B cell (primary cell): ENCODE measurements at regions not wholly inside any gene's neighbourhood (a gene's known extent, or its start where the extent isn't known, plus 50 kb on each side); places are given as distances from the start of the nearest gene placed in this dataset.
A peak's percentile ranks its signal among the peaks of the same experiment; 100 is the strongest.

Source experiments
- ATAC-seq: fragments of 200-7000 bp; cut with Tn5 transposase; one replicate; pipeline ENCODE4 v1.10.0; 2021; ENCODE audit warnings: low read depth, mild to moderate bottlenecking, moderate number of reproducible peaks, moderate library complexity
- CTCF ChIA-PET: fragments of 350-600 bp; sonication (Branson Sonifier 250); formaldehyde crosslinking; loops from one replicate; lab custom pipeline; 2021; ENCODE audit warnings: antibody characterized with exemption, inconsistent platforms; lab: Charles Lee
- POLR2A ChIA-PET: fragments of 350-600 bp; sonication (Branson Sonifier 250); formaldehyde crosslinking; loops from one replicate; lab custom pipeline; 2021; ENCODE audit warnings: antibody characterized with exemption; lab: Charles Lee
- DNase-seq: peaks from one replicate; pipeline ENCODE4 v3.0.0; 2013
- H2AFZ ChIP-seq: 2 replicates; pipeline ENCODE4 v1.6.1; 2012; ENCODE audit warnings: mild to moderate bottlenecking, low read depth, low read length; ENCODE audit not compliant: insufficient read depth, poor library complexity, severe bottlenecking
- H3K27ac ChIP-seq, 2 donors: 1 replicate in 1 of 2; 2 replicates in 1 of 2; pipeline ENCODE4 v1.5.1; 2012 to 2013; ENCODE audit warnings: low read length in 2 of 2, mild to moderate bottlenecking in 2 of 2, moderate library complexity in 1 of 2
- H3K27me3 ChIP-seq, 4 experiments: fragments of 200-600 bp in 1 of 4; sonication (generic) in 1 of 4; replicated peaks in 1 of 4; 1 replicate in 2 of 4; 2 replicates in 2 of 4; pipeline versions ENCODE4 v1.6.1 to v1.7.0; 2013 to 2016; ENCODE audit warnings: low read length in 3 of 4, mild to moderate bottlenecking in 2 of 4, mixed read lengths in 1 of 4, moderate library complexity in 1 of 4; ENCODE audit not compliant: insufficient read depth in 4 of 4, control insufficient read depth in 3 of 4; ENCODE audit errors: control extremely low read depth in 1 of 4
- H3K36me3 ChIP-seq, 2 experiments: replicated peaks in 1 of 2; 1 replicate in 1 of 2; 2 replicates in 1 of 2; pipeline versions ENCODE4 v1.6.1 to v1.7.1; 2013; ENCODE audit warnings: low read length in 1 of 2; ENCODE audit not compliant: insufficient read depth in 2 of 2, control insufficient read depth in 1 of 2; ENCODE audit errors: control extremely low read depth in 1 of 2, extremely low read depth in 1 of 2
- H3K4me1 ChIP-seq, 2 donors: fragments of 200-600 bp in 1 of 2; sonication (generic) in 1 of 2; 1 replicate in 1 of 2; 2 replicates in 1 of 2; pipeline versions ENCODE4 v1.5.1 to v1.6.1; 2013 to 2017; ENCODE audit warnings: low read length in 2 of 2; ENCODE audit not compliant: control insufficient read depth in 2 of 2, insufficient read depth in 2 of 2
- H3K4me2 ChIP-seq: replicated peaks from 2 replicates; pipeline ENCODE3; 2012; ENCODE audit warnings: mild to moderate bottlenecking, low read depth, low read length; ENCODE audit not compliant: poor library complexity, severe bottlenecking
- H3K4me3 ChIP-seq, 5 experiments: fragments of 200-600 bp in 1 of 5; sonication (generic) in 1 of 5; 1 replicate in 3 of 5; 2 replicates in 2 of 5; pipeline versions ENCODE4 v1.5.1 to v1.7.0; 2011 to 2016; ENCODE audit warnings: low read length in 4 of 5, mild to moderate bottlenecking in 4 of 5, low read depth in 2 of 5, control low read depth in 1 of 5, moderate library complexity in 1 of 5; ENCODE audit not compliant: insufficient read depth in 1 of 5; ENCODE audit errors: control extremely low read depth in 1 of 5, extremely low read depth in 1 of 5
- H3K79me2 ChIP-seq: fragments of 200-600 bp; sonication (generic); one replicate; pipeline ENCODE4 v1.6.0; 2016; ENCODE audit warnings: low read length; ENCODE audit not compliant: control insufficient read depth, insufficient read depth
- H3K9ac ChIP-seq: fragments of 200-600 bp; sonication (generic); 2 replicates; pipeline ENCODE4 v1.6.1; 2017; ENCODE audit warnings: mild to moderate bottlenecking, low read length, moderate library complexity
- H3K9me3 ChIP-seq, 3 donors: one replicate each; pipeline versions ENCODE4 v1.6.1 to v1.7.1; 2013; ENCODE audit warnings: low read length in 2 of 3; ENCODE audit not compliant: control insufficient read depth in 2 of 3, insufficient read depth in 1 of 3; ENCODE audit errors: control extremely low read depth in 1 of 3
- H4K20me1 ChIP-seq: 2 replicates; pipeline ENCODE4 v1.6.0; 2012; ENCODE audit warnings: mild to moderate bottlenecking, low read length; ENCODE audit not compliant: insufficient read depth, control insufficient read depth, poor library complexity, severe bottlenecking
- H3K27ac Mint-ChIP-seq: one replicate; pipeline ENCODE4 v1.8.0; 2021; ENCODE audit warnings: mixed read lengths
- H3K27me3 Mint-ChIP-seq: one replicate; pipeline ENCODE4 v1.8.0; 2021; ENCODE audit warnings: mixed read lengths
- H3K4me1 Mint-ChIP-seq: one replicate; pipeline ENCODE4 v1.8.0; 2021; ENCODE audit warnings: mixed read lengths
- H3K4me3 Mint-ChIP-seq: one replicate; pipeline ENCODE4 v1.8.0; 2021; ENCODE audit warnings: mixed read lengths
- H3K9me3 Mint-ChIP-seq: one replicate; pipeline ENCODE4 v1.8.0; 2022; ENCODE audit warnings: mixed read lengths; ENCODE audit not compliant: insufficient read depth
- EZH2 ChIP-seq: IDR thresholded peaks from 2 replicates; pipeline ENCODE4 v1.6.1; 2012; ENCODE audit warnings: borderline replicate concordance, low read depth, mild to moderate bottlenecking, moderate library complexity, low read length; ENCODE audit not compliant: insufficient read depth, poor library complexity, severe bottlenecking
- WGBS: methylation state at CpG from one replicate; pipeline ENCODE4 v1.1.5; 2013; ENCODE audit warnings: missing lambda C conversion rate; ENCODE audit not compliant: insufficient coverage; 5-methylcytosine and 5-hydroxymethylcytosine counted together
- intact Hi-C: fragments of 100-400 bp; cut with micrococcal nuclease; formaldehyde crosslinking; loops from one replicate; pipeline ENCODE4 v1.10.0; 2022
- TF ChIP-seq, protein P1 (sequence below): fragments of 200-600 bp; IDR thresholded peaks from one replicate; pipeline ENCODE4 v1.8.0; 2022; ENCODE audit warnings: antibody characterized with exemption, mild to moderate bottlenecking

- H3K79me2 ChIP-seq, result peaks cover 5% of the 10 kb centered on the region
- Mint-ChIP-seq H3K27me3 (no peaks in the 10 kb centered on the region), H3K4me3 (peak overlapping the region; percentile 75), H3K4me1 (peaks cover 69% of the 10 kb centered on the region), H3K9me3 (no peaks in the 10 kb centered on the region), H3K27ac (peak overlapping the region; percentile 91)
- no peak for TF ChIP-seq EZH2
- TF ChIP-seq, protein P1, sequence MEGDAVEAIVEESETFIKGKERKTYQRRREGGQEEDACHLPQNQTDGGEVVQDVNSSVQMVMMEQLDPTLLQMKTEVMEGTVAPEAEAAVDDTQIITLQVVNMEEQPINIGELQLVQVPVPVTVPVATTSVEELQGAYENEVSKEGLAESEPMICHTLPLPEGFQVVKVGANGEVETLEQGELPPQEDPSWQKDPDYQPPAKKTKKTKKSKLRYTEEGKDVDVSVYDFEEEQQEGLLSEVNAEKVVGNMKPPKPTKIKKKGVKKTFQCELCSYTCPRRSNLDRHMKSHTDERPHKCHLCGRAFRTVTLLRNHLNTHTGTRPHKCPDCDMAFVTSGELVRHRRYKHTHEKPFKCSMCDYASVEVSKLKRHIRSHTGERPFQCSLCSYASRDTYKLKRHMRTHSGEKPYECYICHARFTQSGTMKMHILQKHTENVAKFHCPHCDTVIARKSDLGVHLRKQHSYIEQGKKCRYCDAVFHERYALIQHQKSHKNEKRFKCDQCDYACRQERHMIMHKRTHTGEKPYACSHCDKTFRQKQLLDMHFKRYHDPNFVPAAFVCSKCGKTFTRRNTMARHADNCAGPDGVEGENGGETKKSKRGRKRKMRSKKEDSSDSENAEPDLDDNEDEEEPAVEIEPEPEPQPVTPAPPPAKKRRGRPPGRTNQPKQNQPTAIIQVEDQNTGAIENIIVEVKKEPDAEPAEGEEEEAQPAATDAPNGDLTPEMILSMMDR, result no peak
- H3K4me3 ChIP-seq, result peak overlapping the region in 2 of 5 experiments; percentile 15 to 68
- peak overlapping the region; percentile 82 for H3K4me2 ChIP-seq
- 40% methylated on average over 1 of the region's 7 CpGs for WGBS
- CTCF ChIA-PET, result interaction anchor here (0.8 to 15.2 kb wide), 8 partner anchors 12 to 160 kb away, joined by 3 to 252 read pairs (median 5); partner anchors contain the start of gene ITGA4
- intact Hi-C loops, result loop anchor here (5.0 to 10.0 kb wide), 4 partner anchors 200 to 1303 kb away; partner anchors contain the start of genes CWC22 and ITPRID2
- no peaks in the 10 kb centered on the region for H3K9me3 ChIP-seq
- no peaks in the 10 kb centered on the region for H3K27me3 ChIP-seq
- POLR2A ChIA-PET, result interaction anchor here (0.6 to 1.4 kb wide), 2 partner anchors 101 to 150 kb away, joined by 4 to 7 read pairs; partner anchors contain the start of gene ITGA4
- peak overlapping the region; percentile 68 for H3K9ac ChIP-seq
- no peaks in the 10 kb centered on the region for H3K36me3 ChIP-seq
- H3K27ac ChIP-seq, result peak overlapping the region; percentile 92 to 97
- ATAC-seq, result no peak
- H3K4me1 ChIP-seq, result peaks cover 69 to 72% of the 10 kb centered on the region in 2 donors
- DNase-seq, result peak; percentile 31
- H4K20me1 ChIP-seq, result no peaks in the 10 kb centered on the region
- H2AFZ ChIP-seq, result peak overlapping the region; percentile 44
Observed at GRCh38 chr2:181307203-181307991, 149.8 kb upstream of the ITGA4 start.
